ENCODE measurements at regions not wholly inside any gene's neighbourhood (a gene's known extent, or its start where the extent isn't known, plus 50 kb on each side); places are given as distances from the start of the nearest gene placed in this dataset.

GRCh38 chr9:16987026-16987425 is 116.6 kb upstream of the BNC2 start:
- TF ChIP-seq RAD21 (IDR thresholded peaks at IDR 0.05 in 1 of 2, conservative IDR thresholded peaks at IDR 0.05 in 1 of 2; ENCODE audit: low read depth in 2 of 2, low read length in 2 of 2) (no peak), CTCF (IDR thresholded peaks at IDR 0.05; ENCODE audit: control extremely low read depth in 1 of 3, insufficient read depth in 1 of 3, low read depth in 1 of 3, low read length in 3 of 3) (no peak), EZH2 (IDR thresholded peaks at IDR 0.05; ENCODE audit: low read depth, low read length, severe bottlenecking) (no peak), TAF1 (IDR thresholded peaks at IDR 0.05; ENCODE audit: low read depth, low read length) (no peak), USF2 (IDR thresholded peaks at IDR 0.05; ENCODE audit: low read length) (no peak), JUND (IDR thresholded peaks at IDR 0.05; ENCODE audit: low read length) (no peak), ZNF274 (IDR thresholded peaks at IDR 0.05; ENCODE audit: borderline replicate concordance, extremely low read depth, low read length) (no peak), JUN (IDR thresholded peaks at IDR 0.05; ENCODE audit: low read depth, low read length) (no peak), POLR2AphosphoS5 (IDR thresholded peaks at IDR 0.05; ENCODE audit: low read depth, low read length) (no peak), ATF3 (IDR thresholded peaks at IDR 0.05; ENCODE audit: insufficient read depth, low read depth, low read length) (no peak), CTBP2 (IDR thresholded peaks at IDR 0.05; ENCODE audit: borderline replicate concordance, insufficient read depth, insufficient read length, low read length) (no peak), CREB1 (IDR thresholded peaks at IDR 0.05) (no peak), RNF2 (IDR thresholded peaks at IDR 0.05; ENCODE audit: borderline replicate concordance, low read depth, low read length, missing control alignments, poor library complexity, severe bottlenecking) (no peak), CHD2 (IDR thresholded peaks at IDR 0.05; ENCODE audit: low read length) (no peak)

Measured in H1 (cell line).